Cardiac fibroblast (primary cell): ENCODE measurements at regions not wholly inside any gene's neighbourhood (a gene's known extent, or its start where the extent isn't known, plus 50 kb on each side); places are given as distances from the start of the nearest gene placed in this dataset.

Experiments
- DNase-seq, 2 donors: peaks; one replicate each; pipeline versions ENCODE4 v3.0.0 to v3.0.0-alpha.2; 2010; ENCODE audit warnings: low read depth in 2 of 2
- H3K4me3 ChIP-seq, 2 donors: replicated peaks in 1 of 2; 1 replicate in 1 of 2; 2 replicates in 1 of 2; pipeline ENCODE4 v1.5.1; 2011; ENCODE audit warnings: low read depth in 2 of 2, low read length in 2 of 2, mild to moderate bottlenecking in 2 of 2, moderate library complexity in 1 of 2
- TF ChIP-seq, protein P1 (sequence below): IDR thresholded peaks from one replicate; pipeline ENCODE4 v1.5.1; 2011; ENCODE audit warnings: low read depth, mild to moderate bottlenecking, low read length, inconsistent platforms

DNA sequence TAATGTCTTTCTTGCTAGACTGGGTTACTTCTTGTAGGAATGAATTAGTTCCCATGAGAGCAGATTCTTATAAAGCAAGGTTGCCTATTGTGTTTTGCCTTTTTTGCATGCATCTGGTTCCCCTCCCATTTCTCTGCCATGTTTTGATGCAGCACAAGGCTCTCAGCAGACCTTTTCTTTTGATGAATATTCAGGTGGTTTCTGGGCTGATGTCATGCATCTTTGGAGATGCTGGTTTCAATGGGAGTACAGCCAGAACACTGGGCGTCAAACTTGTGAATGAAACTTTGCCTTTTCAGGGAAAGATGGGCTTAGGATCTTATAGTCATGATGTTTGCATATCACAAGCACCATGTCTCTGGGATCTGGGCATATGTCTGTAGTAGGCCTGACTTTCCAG, 111.7 kb upstream of the CCL2 start:
- H3K4me3 ChIP-seq, result no peak overlapping the region
- DNase-seq, result no peak
- TF ChIP-seq, protein P1, sequence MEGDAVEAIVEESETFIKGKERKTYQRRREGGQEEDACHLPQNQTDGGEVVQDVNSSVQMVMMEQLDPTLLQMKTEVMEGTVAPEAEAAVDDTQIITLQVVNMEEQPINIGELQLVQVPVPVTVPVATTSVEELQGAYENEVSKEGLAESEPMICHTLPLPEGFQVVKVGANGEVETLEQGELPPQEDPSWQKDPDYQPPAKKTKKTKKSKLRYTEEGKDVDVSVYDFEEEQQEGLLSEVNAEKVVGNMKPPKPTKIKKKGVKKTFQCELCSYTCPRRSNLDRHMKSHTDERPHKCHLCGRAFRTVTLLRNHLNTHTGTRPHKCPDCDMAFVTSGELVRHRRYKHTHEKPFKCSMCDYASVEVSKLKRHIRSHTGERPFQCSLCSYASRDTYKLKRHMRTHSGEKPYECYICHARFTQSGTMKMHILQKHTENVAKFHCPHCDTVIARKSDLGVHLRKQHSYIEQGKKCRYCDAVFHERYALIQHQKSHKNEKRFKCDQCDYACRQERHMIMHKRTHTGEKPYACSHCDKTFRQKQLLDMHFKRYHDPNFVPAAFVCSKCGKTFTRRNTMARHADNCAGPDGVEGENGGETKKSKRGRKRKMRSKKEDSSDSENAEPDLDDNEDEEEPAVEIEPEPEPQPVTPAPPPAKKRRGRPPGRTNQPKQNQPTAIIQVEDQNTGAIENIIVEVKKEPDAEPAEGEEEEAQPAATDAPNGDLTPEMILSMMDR, result no peak

DNA sequence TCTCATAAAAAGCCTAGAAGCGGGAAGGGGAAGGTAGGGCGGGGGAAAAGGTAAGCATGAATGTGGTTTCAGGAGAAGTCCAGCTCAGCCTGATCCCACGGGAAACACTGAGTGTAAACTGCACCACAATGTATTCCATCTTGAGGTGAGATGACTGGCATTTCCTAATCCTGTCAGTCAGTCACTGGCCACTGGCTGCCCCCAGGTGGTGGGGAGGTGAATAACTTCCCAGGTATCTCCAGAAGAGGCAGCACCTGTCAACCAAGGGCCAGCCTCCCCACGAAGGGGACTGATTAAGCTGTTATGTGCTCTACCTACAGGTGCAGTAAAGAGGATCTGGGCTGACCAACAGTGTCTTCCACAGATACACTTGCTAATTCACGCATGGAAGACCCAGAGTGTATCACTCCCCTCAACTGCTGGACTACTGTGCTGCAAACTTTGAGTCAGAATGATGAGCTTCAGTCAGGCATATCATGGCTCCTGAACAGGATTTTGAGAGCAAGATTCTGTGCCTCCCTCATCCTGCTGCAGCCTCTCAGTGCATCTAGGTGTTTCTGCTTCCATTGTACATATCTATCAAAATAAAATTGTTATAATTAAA, 108.5 kb upstream of the CCL2 start:
- peak in 1 of 2 donors; percentile 4 for DNase-seq
- H3K4me3 ChIP-seq, result no peak overlapping the region
- TF ChIP-seq, protein P1, result peak; percentile 13

DNA sequence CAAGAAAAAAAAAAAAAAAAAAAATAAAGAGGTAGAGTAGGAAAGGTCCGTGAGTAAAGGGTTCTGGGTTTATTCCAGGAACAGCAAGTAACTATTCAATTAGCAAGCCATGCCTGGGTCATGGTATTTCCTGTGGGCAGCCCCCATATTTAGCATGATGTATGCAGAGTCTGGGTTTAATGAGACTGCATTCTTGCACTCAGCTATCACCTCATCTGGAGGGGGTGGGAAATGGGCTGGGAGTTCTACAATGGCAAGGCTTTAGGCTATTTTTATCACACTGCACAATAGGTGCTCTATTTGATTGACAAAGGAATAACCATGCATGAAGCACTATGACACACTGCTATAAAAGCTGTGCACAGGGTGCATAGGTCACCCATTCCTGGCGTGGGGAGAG, 104.0 kb upstream of the CCL2 start:
- DNase-seq, result peak in 1 of 2 donors; percentile 14
- no peak overlapping the region for H3K4me3 ChIP-seq
- TF ChIP-seq, protein P1, result no peak

DNA sequence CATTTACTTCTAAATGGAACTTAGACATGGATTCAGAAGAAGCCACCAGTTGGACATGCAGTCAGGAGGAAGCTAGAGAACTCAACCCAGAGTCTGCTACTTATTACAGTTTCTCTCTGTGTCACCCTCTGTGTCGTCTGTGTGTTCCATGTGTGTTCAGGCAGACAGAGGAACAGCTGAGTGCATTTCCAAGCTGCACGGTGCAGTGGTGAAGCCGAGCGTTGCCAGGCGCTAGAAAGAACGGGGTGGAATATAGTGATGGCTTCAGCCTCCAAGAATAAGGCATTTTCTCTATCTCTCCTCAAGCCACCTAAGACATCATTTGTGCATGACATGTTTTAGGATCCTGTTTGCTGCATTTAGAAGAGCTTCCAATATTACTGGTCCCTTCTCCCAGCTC, 101.1 kb upstream of the CCL2 start:
- H3K4me3 ChIP-seq, result no peak overlapping the region
- DNase-seq, result no peak
- TF ChIP-seq, protein P1, result no peak

DNA sequence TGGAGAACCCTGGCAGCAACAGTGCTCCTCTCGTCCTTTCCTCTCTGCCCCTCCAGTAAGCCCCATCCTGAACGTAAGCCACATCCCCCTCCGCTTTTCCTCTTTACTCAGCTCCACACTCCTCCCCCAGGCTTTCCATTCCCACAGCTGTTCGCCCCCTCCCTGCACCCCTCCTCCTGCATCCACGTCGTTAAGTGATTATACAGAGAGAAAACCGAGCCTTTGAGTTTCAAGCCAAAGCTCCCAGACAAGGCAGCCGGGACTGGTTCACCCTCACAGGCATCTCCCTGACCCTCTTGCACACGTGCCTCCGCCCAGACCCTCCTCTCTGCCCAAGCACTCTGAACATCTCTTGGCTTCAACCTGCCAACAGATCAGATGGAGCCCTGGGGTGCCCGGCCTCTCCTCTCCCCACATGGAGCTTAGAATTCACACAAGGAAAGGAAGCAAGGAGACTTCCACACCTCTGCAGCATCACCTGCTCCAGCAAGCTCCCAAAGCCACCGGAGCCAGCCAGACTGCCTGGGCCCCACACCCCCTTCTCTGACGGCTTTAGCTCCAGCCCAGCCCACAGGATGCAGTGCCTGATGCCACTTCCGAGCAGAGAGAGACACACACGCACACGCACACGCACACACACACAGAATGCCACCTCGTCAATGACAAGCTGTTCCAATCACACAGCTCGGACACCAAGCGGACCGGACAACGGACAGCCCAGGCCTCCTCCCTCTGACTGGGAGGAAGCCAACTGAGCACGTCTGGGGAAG, 99.9 kb upstream of the CCL2 start:
- H3K4me3 ChIP-seq, result no peak overlapping the region
- DNase-seq, result no peak
- TF ChIP-seq, protein P1, result no peak

DNA sequence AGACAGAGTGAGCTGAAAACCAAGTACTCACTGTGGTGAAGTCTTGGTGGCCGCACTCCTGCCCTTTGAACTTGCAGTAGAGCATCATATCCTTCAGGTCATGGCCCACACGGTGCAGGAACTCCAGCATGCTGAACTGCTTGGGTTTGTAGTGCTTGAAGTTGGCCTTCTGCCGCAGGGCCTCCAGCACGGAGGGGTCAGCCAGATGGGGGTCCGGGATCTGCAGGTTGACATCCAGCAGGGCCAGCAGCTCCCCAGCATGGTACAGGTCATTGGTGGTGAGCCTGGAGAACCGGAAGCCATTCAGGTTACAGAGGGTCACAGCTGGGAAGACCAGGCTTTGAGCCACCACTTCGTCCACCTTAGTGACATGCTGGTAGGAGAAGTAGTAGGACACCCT, 99.1 kb upstream of the CCL2 start:
- DNase-seq, result no peak
- TF ChIP-seq, protein P1, result no peak
- no peak overlapping the region for H3K4me3 ChIP-seq
